CD14-positive monocyte (primary cell): ENCODE measurements at regions not wholly inside any gene's neighbourhood (a gene's known extent, or its start where the extent isn't known, plus 50 kb on each side); places are given as distances from the start of the nearest gene placed in this dataset.

Experiments used
- DNase-seq, 3 donors: peaks; one replicate each; pipeline ENCODE4 v3.0.0-alpha.2; 2011 to 2022
- H2AFZ ChIP-seq: 2 replicates; pipeline ENCODE4 v1.6.0; 2012; ENCODE audit warnings: mild to moderate bottlenecking, low read depth, low read length, inconsistent platforms; ENCODE audit not compliant: insufficient read depth, poor library complexity, severe bottlenecking
- H3K27ac ChIP-seq, 2 donors: 1 replicate in 1 of 2; 2 replicates in 1 of 2; pipeline ENCODE4 v1.5.1; 2012 to 2013; ENCODE audit warnings: low read length in 2 of 2, control low read depth in 1 of 2, inconsistent platforms in 1 of 2, low read depth in 1 of 2, mild to moderate bottlenecking in 1 of 2
- H3K27me3 ChIP-seq, 2 donors: one replicate each; pipeline versions ENCODE4 v1.6.0 to v1.6.1; 2011 to 2013; ENCODE audit warnings: low read length in 2 of 2; ENCODE audit not compliant: control insufficient read depth in 2 of 2, insufficient read depth in 2 of 2
- H3K36me3 ChIP-seq, 2 donors: replicated peaks in 1 of 2; 1 replicate in 1 of 2; 2 replicates in 1 of 2; pipeline versions ENCODE4 v1.5.1 to v1.6.1; 2012 to 2013; ENCODE audit warnings: low read length in 2 of 2, control low read depth in 1 of 2, inconsistent platforms in 1 of 2, mild to moderate bottlenecking in 1 of 2; ENCODE audit not compliant: insufficient read depth in 2 of 2, control insufficient read depth in 1 of 2
- H3K4me1 ChIP-seq, 2 donors: 1 replicate in 1 of 2; 2 replicates in 1 of 2; pipeline versions ENCODE4 v1.5.1 to v1.6.1; 2012 to 2013; ENCODE audit warnings: low read length in 2 of 2, control low read depth in 1 of 2, inconsistent platforms in 1 of 2, mild to moderate bottlenecking in 1 of 2, moderate library complexity in 1 of 2; ENCODE audit not compliant: insufficient read depth in 2 of 2, control insufficient read depth in 1 of 2
- H3K4me2 ChIP-seq: replicated peaks from 2 replicates; pipeline ENCODE3; 2012; ENCODE audit warnings: low read length, moderate library complexity, mild to moderate bottlenecking; ENCODE audit not compliant: poor library complexity, severe bottlenecking; ENCODE audit errors: extremely low read depth
- H3K4me3 ChIP-seq, 3 experiments: fragments of 200-600 bp in 1 of 3; sonication (generic) in 1 of 3; replicated peaks in 1 of 3; 1 replicate in 2 of 3; 2 replicates in 1 of 3; pipeline ENCODE4 v1.5.1; 2011 to 2013; ENCODE audit warnings: low read length in 3 of 3, mild to moderate bottlenecking in 3 of 3, control low read depth in 2 of 3, low read depth in 2 of 3, inconsistent platforms in 1 of 3, moderate library complexity in 1 of 3
- H3K79me2 ChIP-seq: 2 replicates; pipeline ENCODE4 v1.6.0; 2012; ENCODE audit warnings: mild to moderate bottlenecking, control low read depth, inconsistent platforms, low read length, moderate library complexity; ENCODE audit not compliant: insufficient read depth
- H3K9ac ChIP-seq: 2 replicates; pipeline ENCODE4 v1.6.0; 2017; ENCODE audit warnings: low read length, mild to moderate bottlenecking; ENCODE audit not compliant: insufficient read depth, poor library complexity, severe bottlenecking
- H3K9me3 ChIP-seq, 2 donors: replicated peaks in 1 of 2; 1 replicate in 1 of 2; 2 replicates in 1 of 2; pipeline versions ENCODE4 v1.5.1 to v1.6.1; 2012 to 2013; ENCODE audit warnings: low read length in 2 of 2, control low read depth in 1 of 2; ENCODE audit not compliant: control insufficient read depth in 1 of 2, insufficient read depth in 1 of 2
- H4K20me1 ChIP-seq: 2 replicates; pipeline ENCODE4 v1.6.0; 2012; ENCODE audit warnings: mild to moderate bottlenecking, low read length, control low read depth, moderate library complexity; ENCODE audit not compliant: insufficient read depth
- H3K27ac Mint-ChIP-seq, 7 donors: one replicate each; pipeline ENCODE4 v1.8.0; 2020; ENCODE audit warnings: mild to moderate bottlenecking in 7 of 7, mixed read lengths in 7 of 7, moderate library complexity in 6 of 7, inconsistent platforms in 2 of 7
- H3K27me3 Mint-ChIP-seq, 3 donors: one replicate each; pipeline ENCODE4 v1.8.0; 2021 to 2022; ENCODE audit warnings: low read depth in 3 of 3, mild to moderate bottlenecking in 3 of 3, mixed read lengths in 3 of 3, moderate library complexity in 3 of 3, inconsistent platforms in 1 of 3
- H3K36me3 Mint-ChIP-seq, 2 donors: one replicate each; pipeline ENCODE4 v1.8.0; 2020; ENCODE audit warnings: mixed read lengths in 2 of 2, inconsistent platforms in 1 of 2, mild to moderate bottlenecking in 1 of 2
- H3K4me1 Mint-ChIP-seq: one replicate; pipeline ENCODE4 v1.8.0; 2020; ENCODE audit warnings: mild to moderate bottlenecking, mixed read lengths
- H3K4me3 Mint-ChIP-seq, 2 donors: one replicate each; pipeline ENCODE4 v1.8.0; 2020; ENCODE audit warnings: mild to moderate bottlenecking in 2 of 2, mixed read lengths in 2 of 2, moderate library complexity in 1 of 2
- H3K9me3 Mint-ChIP-seq, 7 donors: one replicate each; pipeline ENCODE4 v1.8.0; 2020 to 2022; ENCODE audit warnings: mixed read lengths in 7 of 7, mild to moderate bottlenecking in 6 of 7, moderate library complexity in 6 of 7, inconsistent platforms in 2 of 7
- WGBS: methylation state at CpG from one replicate; pipeline ENCODE4 v1.1.5; 2013; ENCODE audit warnings: missing lambda C conversion rate; ENCODE audit not compliant: insufficient coverage; 5-methylcytosine and 5-hydroxymethylcytosine counted together
- intact Hi-C, 2 donors: fragments of 100-400 bp; cut with micrococcal nuclease; formaldehyde crosslinking; loops; one replicate each; pipeline versions ENCODE4 v1.15.0 to v1.15.1; 2023
- TF ChIP-seq, protein P1 (sequence below): fragments of 200-600 bp; IDR thresholded peaks from one replicate; pipeline ENCODE4 v1.8.0; 2022; ENCODE audit warnings: antibody characterized with exemption, mild to moderate bottlenecking

GRCh38 chr16:79842197-79842596 is 241.7 kb upstream of the MAF start:
- DNase-seq = no peak
- Histone ChIP-seq H3K36me3 (no peaks in the 10 kb centered on the region), H3K27ac (no peak overlapping the region), H4K20me1 (no peaks in the 10 kb centered on the region), H3K4me2 (no peak overlapping the region), H3K27me3 (no peaks in the 10 kb centered on the region), H3K9me3 (no peaks in the 10 kb centered on the region), H2AFZ (no peak overlapping the region), H3K79me2 (no peaks in the 10 kb centered on the region), H3K4me1 (no peaks in the 10 kb centered on the region), H3K4me3 (no peak overlapping the region), H3K9ac (no peak overlapping the region)
- no peak overlapping the region for H3K4me3 Mint-ChIP-seq
- H3K9me3 Mint-ChIP-seq = peaks cover 0 to 6% (median 2%) of the 10 kb centered on the region in 7 donors
- no peak overlapping the region for H3K27ac Mint-ChIP-seq
- 67% methylated on average over 1 of the region's 7 CpGs for WGBS
- TF ChIP-seq, protein P1, sequence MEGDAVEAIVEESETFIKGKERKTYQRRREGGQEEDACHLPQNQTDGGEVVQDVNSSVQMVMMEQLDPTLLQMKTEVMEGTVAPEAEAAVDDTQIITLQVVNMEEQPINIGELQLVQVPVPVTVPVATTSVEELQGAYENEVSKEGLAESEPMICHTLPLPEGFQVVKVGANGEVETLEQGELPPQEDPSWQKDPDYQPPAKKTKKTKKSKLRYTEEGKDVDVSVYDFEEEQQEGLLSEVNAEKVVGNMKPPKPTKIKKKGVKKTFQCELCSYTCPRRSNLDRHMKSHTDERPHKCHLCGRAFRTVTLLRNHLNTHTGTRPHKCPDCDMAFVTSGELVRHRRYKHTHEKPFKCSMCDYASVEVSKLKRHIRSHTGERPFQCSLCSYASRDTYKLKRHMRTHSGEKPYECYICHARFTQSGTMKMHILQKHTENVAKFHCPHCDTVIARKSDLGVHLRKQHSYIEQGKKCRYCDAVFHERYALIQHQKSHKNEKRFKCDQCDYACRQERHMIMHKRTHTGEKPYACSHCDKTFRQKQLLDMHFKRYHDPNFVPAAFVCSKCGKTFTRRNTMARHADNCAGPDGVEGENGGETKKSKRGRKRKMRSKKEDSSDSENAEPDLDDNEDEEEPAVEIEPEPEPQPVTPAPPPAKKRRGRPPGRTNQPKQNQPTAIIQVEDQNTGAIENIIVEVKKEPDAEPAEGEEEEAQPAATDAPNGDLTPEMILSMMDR = no peak
- peaks cover 0 to 5% (median 2%) of the 10 kb centered on the region in 3 donors for H3K27me3 Mint-ChIP-seq
- H3K4me1 Mint-ChIP-seq = peaks cover 2% of the 10 kb centered on the region
- H3K36me3 Mint-ChIP-seq = no peaks in the 10 kb centered on the region
- intact Hi-C loops = no loop called here

GRCh38 chr16:79839466-79840341 is 239.2 kb upstream of the MAF start:
- Mint-ChIP-seq H3K27ac (no peak overlapping the region), H3K36me3 (no peaks in the 10 kb centered on the region), H3K4me3 (no peak overlapping the region), H3K27me3 (peaks cover under 1 to 5% (median 1%) of the 10 kb centered on the region in 3 donors), H3K9me3 (peaks cover 0 to 13% (median 3%) of the 10 kb centered on the region in 7 donors), H3K4me1 (no peaks in the 10 kb centered on the region)
- Histone ChIP-seq H3K4me3 (no peak overlapping the region), H2AFZ (no peak overlapping the region), H4K20me1 (no peaks in the 10 kb centered on the region), H3K36me3 (no peaks in the 10 kb centered on the region), H3K9me3 (no peaks in the 10 kb centered on the region), H3K27ac (no peak overlapping the region), H3K4me1 (no peaks in the 10 kb centered on the region), H3K4me2 (no peak overlapping the region), H3K9ac (no peak overlapping the region), H3K79me2 (no peaks in the 10 kb centered on the region), H3K27me3 (no peaks in the 10 kb centered on the region)
- WGBS = 93% methylated on average over 8 of the region's 14 CpGs
- TF ChIP-seq, protein P1 = no peak
- no peak for DNase-seq
- intact Hi-C loops = no loop called here
